ENCODE measurements at regions not wholly inside any gene's neighbourhood (a gene's known extent, or its start where the extent isn't known, plus 50 kb on each side); places are given as distances from the start of the nearest gene placed in this dataset.

- no peak for TF ChIP-seq CTCF (conservative IDR thresholded peaks at IDR 0.05; ENCODE audit: low read length)
- no peak overlapping the region for H3K4me3 ChIP-seq (ENCODE audit: low read length)
- DNase-seq (ENCODE audit: low read depth), result no peak
These were observed 194.0 kb downstream of the FAM181B start for GRCh38 chr11:82539669-82540068.

GRCh38 chr11:82536706-82537105 is 197.0 kb downstream of the FAM181B start:
- DNase-seq (ENCODE audit: low read depth), result no peak
- TF ChIP-seq CTCF (conservative IDR thresholded peaks at IDR 0.05; ENCODE audit: low read length), result no peak
- no peak overlapping the region for H3K4me3 ChIP-seq (ENCODE audit: low read length)

- H3K4me3 ChIP-seq (ENCODE audit: low read length), result no peak overlapping the region
- no peak for TF ChIP-seq CTCF (conservative IDR thresholded peaks at IDR 0.05; ENCODE audit: low read length)
These were observed 199.9 kb downstream of the FAM181B start for GRCh38 chr11:82533628-82534327.

GRCh38 chr11:82529936-82530335 is 203.7 kb downstream of the FAM181B start:
- no peak for DNase-seq (ENCODE audit: low read depth)
- no peak for TF ChIP-seq CTCF (conservative IDR thresholded peaks at IDR 0.05; ENCODE audit: low read length)
- H3K4me3 ChIP-seq (ENCODE audit: low read length), result no peak overlapping the region

More at GRCh38 chr11:82533628-82534327, 199.9 kb downstream of the FAM181B start:
- DNase-seq (ENCODE audit: low read depth), result no peak

GRCh38 chr11:82527081-82527584 is 206.5 kb downstream of the FAM181B start:
- DNase-seq (ENCODE audit: low read depth), result no peak
- H3K4me3 ChIP-seq (ENCODE audit: low read length), result no peak overlapping the region
- TF ChIP-seq CTCF (conservative IDR thresholded peaks at IDR 0.05; ENCODE audit: low read length), result no peak

- DNase-seq (ENCODE audit: low read depth), result no peak
- no peak for TF ChIP-seq CTCF (conservative IDR thresholded peaks at IDR 0.05; ENCODE audit: low read length)
- no peak overlapping the region for H3K4me3 ChIP-seq (ENCODE audit: low read length)
These were observed 210.5 kb downstream of the FAM181B start for GRCh38 chr11:82523141-82523540.

GRCh38 chr11:82521427-82521826 is 212.2 kb downstream of the FAM181B start:
- no peak overlapping the region for H3K4me3 ChIP-seq (ENCODE audit: low read length)
- no peak for DNase-seq (ENCODE audit: low read depth)
- TF ChIP-seq CTCF (conservative IDR thresholded peaks at IDR 0.05; ENCODE audit: low read length), result no peak
